ENCODE measurements at regions not wholly inside any gene's neighbourhood (a gene's known extent, or its start where the extent isn't known, plus 50 kb on each side); places are given as distances from the start of the nearest gene placed in this dataset.

DNA sequence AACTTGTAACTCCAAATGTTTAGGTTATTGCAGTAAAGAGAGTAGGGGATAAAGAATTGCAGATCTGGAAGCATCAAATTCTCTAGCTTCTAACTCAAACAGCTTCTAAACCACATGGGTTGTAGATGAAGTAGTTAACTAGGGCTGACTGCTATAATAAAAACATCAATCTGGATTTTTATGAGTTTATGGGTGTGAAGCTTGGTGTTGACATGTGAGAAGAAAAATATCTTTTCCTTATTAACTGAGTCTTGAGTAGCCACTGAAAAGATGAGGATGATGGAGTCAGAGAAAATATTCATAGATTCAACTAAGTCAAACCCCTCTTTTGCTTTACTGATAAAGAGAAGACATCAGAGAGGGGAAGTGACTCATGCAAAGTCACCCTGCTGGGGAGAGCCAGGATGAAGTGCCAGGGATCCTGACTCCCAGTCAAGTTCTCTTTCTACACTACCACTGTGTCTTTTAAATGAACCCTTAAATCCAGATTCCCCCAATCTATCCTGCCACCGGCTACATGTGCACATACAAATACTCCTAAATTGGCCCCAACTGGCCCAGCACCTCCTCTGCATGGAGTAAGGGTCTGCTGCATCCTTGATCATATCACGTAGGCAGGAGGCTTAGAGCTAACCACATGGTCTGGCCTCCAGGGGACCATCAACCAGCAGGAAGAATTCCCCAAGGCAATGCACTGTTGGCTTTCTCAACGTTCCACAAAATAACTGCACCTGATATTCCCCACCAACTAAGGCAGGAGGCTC lies 264.0 kb upstream of the CCL2 start:
- H2AFZ ChIP-seq (ENCODE audit: low read length): no peak overlapping the region
- no peak overlapping the region for H3K4me3 ChIP-seq (replicated peaks in 1 of 3; ENCODE audit: insufficient read depth in 1 of 3, low read depth in 2 of 3, low read length in 3 of 3)
- ChIA-PET CTCF (ENCODE audit: low intra/inter-chr PET ratio, low total read pairs) (no interaction called here), POLR2A (no interaction called here)
- in situ Hi-C loops (cut with HindIII; ENCODE audit: extremely low pct_ligation_motif_present, low pct_unique_long_range_greater_than_20kb) (no loop called here), intact Hi-C loops (cut with micrococcal nuclease; ENCODE audit: unreplicated experiment) (no loop called here)
- H3K36me3 ChIP-seq (replicated peaks in 1 of 2; ENCODE audit: control insufficient read depth in 1 of 2, insufficient read depth in 2 of 2, low read length in 2 of 2): no peaks in the 10 kb centered on the region
- no peak overlapping the region for H3K9ac ChIP-seq (ENCODE audit: insufficient read depth, low read depth, low read length)
- no peak for ATAC-seq
- WGBS (ENCODE audit: low lambda C conversion rate): 0% methylated on average over 1 of the region's 3 CpGs
- H3K27ac ChIP-seq (ENCODE audit: extremely low read length, insufficient read depth, low read length): no peak overlapping the region
- no peaks in the 10 kb centered on the region for H3K4me1 ChIP-seq (ENCODE audit: insufficient read depth, low read length)
- FAIRE-seq: no peak
- no peak for DNase-seq (ENCODE audit: low spot score)
- no peaks in the 10 kb centered on the region for H3K79me2 ChIP-seq (ENCODE audit: insufficient read depth, low read length)
- no TSS peak for BruUV-seq (replicated peaks)
- H3K4me2 ChIP-seq (ENCODE audit: low read depth, low read length): no peak overlapping the region
- H4K20me1 ChIP-seq (ENCODE audit: insufficient read depth, low read length): no peaks in the 10 kb centered on the region
- no peak for TF ChIP-seq ZNF431 (CRISPR knock-in tag; IDR thresholded peaks at IDR 0.05; ENCODE audit: borderline replicate concordance, low read depth)
- TF ChIP-seq, protein P1, sequence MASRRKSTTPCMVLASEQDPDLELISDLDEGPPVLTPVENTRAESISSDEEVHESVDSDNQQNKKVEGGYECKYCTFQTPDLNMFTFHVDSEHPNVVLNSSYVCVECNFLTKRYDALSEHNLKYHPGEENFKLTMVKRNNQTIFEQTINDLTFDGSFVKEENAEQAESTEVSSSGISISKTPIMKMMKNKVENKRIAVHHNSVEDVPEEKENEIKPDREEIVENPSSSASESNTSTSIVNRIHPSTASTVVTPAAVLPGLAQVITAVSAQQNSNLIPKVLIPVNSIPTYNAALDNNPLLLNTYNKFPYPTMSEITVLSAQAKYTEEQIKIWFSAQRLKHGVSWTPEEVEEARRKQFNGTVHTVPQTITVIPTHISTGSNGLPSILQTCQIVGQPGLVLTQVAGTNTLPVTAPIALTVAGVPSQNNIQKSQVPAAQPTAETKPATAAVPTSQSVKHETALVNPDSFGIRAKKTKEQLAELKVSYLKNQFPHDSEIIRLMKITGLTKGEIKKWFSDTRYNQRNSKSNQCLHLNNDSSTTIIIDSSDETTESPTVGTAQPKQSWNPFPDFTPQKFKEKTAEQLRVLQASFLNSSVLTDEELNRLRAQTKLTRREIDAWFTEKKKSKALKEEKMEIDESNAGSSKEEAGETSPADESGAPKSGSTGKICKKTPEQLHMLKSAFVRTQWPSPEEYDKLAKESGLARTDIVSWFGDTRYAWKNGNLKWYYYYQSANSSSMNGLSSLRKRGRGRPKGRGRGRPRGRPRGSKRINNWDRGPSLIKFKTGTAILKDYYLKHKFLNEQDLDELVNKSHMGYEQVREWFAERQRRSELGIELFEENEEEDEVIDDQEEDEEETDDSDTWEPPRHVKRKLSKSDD (CRISPR knock-in tag; IDR thresholded peaks at IDR 0.05; ENCODE audit: low read depth): no peak
- TF ChIP-seq, protein P2, sequence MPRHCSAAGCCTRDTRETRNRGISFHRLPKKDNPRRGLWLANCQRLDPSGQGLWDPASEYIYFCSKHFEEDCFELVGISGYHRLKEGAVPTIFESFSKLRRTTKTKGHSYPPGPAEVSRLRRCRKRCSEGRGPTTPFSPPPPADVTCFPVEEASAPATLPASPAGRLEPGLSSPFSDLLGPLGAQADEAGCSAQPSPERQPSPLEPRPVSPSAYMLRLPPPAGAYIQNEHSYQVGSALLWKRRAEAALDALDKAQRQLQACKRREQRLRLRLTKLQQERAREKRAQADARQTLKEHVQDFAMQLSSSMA (CRISPR knock-in tag; IDR thresholded peaks at IDR 0.05): no peak
- TF ChIP-seq, protein P3, sequence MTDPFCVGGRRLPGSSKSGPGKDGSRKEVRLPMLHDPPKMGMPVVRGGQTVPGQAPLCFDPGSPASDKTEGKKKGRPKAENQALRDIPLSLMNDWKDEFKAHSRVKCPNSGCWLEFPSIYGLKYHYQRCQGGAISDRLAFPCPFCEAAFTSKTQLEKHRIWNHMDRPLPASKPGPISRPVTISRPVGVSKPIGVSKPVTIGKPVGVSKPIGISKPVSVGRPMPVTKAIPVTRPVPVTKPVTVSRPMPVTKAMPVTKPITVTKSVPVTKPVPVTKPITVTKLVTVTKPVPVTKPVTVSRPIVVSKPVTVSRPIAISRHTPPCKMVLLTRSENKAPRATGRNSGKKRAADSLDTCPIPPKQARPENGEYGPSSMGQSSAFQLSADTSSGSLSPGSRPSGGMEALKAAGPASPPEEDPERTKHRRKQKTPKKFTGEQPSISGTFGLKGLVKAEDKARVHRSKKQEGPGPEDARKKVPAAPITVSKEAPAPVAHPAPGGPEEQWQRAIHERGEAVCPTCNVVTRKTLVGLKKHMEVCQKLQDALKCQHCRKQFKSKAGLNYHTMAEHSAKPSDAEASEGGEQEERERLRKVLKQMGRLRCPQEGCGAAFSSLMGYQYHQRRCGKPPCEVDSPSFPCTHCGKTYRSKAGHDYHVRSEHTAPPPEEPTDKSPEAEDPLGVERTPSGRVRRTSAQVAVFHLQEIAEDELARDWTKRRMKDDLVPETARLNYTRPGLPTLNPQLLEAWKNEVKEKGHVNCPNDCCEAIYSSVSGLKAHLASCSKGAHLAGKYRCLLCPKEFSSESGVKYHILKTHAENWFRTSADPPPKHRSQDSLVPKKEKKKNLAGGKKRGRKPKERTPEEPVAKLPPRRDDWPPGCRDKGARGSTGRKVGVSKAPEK (CRISPR knock-in tag; IDR thresholded peaks at IDR 0.05; ENCODE audit: borderline replicate concordance): no peak
- no peak for TF ChIP-seq NONO (IDR thresholded peaks at IDR 0.05)
- TF ChIP-seq NONO (CRISPR knock-in tag; conservative IDR thresholded peaks at IDR 0.05): no peak
- H3K9me3 ChIP-seq (ENCODE audit: low read length): peaks cover 33% of the 10 kb centered on the region
- H3K27me3 ChIP-seq (ENCODE audit: control insufficient read depth in 1 of 2, insufficient read depth in 2 of 2, low read length in 2 of 2): no peaks in the 10 kb centered on the region

All from HepG2 (cell line).